ENCODE measurements at regions not wholly inside any gene's neighbourhood (a gene's known extent, or its start where the extent isn't known, plus 50 kb on each side); places are given as distances from the start of the nearest gene placed in this dataset.

- TF ChIP-seq HDAC2 (CRISPR knock-in tag; IDR thresholded peaks at IDR 0.05) = peak; percentile 50
- TF ChIP-seq ZNF773 (CRISPR knock-in tag; IDR thresholded peaks at IDR 0.05; ENCODE audit: borderline replicate concordance) = no peak
- no peak for TF ChIP-seq ZHX2 (IDR thresholded peaks at IDR 0.05; ENCODE audit: low read depth)
- TF ChIP-seq ZHX2 (CRISPR knock-in tag; IDR thresholded peaks at IDR 0.05; ENCODE audit: borderline replicate concordance) = 0 out of 2 replicates have a peak, but pooled peaks have one; percentile 44
- TF ChIP-seq NFATC3 (CRISPR knock-in tag; IDR thresholded peaks at IDR 0.05) = 0 out of 2 replicates have a peak, but pooled peaks have one; percentile 52
- 0 out of 2 replicates have a peak, but pooled peaks have one; percentile 34 for TF ChIP-seq SATB2 (CRISPR knock-in tag; IDR thresholded peaks at IDR 0.05)
- no peak for TF ChIP-seq ZNF770 (CRISPR knock-in tag; IDR thresholded peaks at IDR 0.05)
- no peak for TF ChIP-seq ZKSCAN5 (CRISPR knock-in tag; IDR thresholded peaks at IDR 0.05)
- TF ChIP-seq HMGXB4 (CRISPR knock-in tag; IDR thresholded peaks at IDR 0.05; ENCODE audit: borderline replicate concordance in 1 of 2, low read depth in 1 of 2) = no peak
- TF ChIP-seq ZNF768 (CRISPR knock-in tag; IDR thresholded peaks at IDR 0.05) = peak; percentile 65; the same call in 1 of the 2 replicates
- no peak; the same call in none of the 2 replicates for TF ChIP-seq ZNF589 (CRISPR knock-in tag; conservative IDR thresholded peaks at IDR 0.05)
- TF ChIP-seq ZNF790 (CRISPR knock-in tag; IDR thresholded peaks at IDR 0.05; ENCODE audit: borderline replicate concordance) = peak; percentile 42; the same call in 1 of the 2 replicates
- no peak for TF ChIP-seq GATAD1 (CRISPR knock-in tag; IDR thresholded peaks at IDR 0.05)
- no peak for TF ChIP-seq ZSCAN20 (CRISPR knock-in tag; IDR thresholded peaks at IDR 0.05; ENCODE audit: borderline replicate concordance)
- no peak for TF ChIP-seq GPN1 (CRISPR knock-in tag; IDR thresholded peaks at IDR 0.05; ENCODE audit: borderline replicate concordance)
- TF ChIP-seq TCF12 (IDR thresholded peaks at IDR 0.05) = no peak
- no peak for TF ChIP-seq TCF12 (CRISPR knock-in tag; IDR thresholded peaks at IDR 0.05)
- no peak for TF ChIP-seq ETV5 (CRISPR knock-in tag; IDR thresholded peaks at IDR 0.05; ENCODE audit: borderline replicate concordance)
- TF ChIP-seq MLLT10 (CRISPR knock-in tag; IDR thresholded peaks at IDR 0.05) = no peak
- TF ChIP-seq ZKSCAN8 (CRISPR knock-in tag; IDR thresholded peaks at IDR 0.05; ENCODE audit: borderline replicate concordance) = no peak
- no peak for TF ChIP-seq XBP1 (CRISPR knock-in tag; IDR thresholded peaks at IDR 0.05)
- TF ChIP-seq TOPORS (CRISPR knock-in tag; IDR thresholded peaks at IDR 0.05) = no peak
Observed at GRCh38 chr3:177358977-177359592, 161.8 kb upstream of the TBL1XR1 start (continued).
